HG03378 (cell line): ENCODE measurements at regions not wholly inside any gene's neighbourhood (a gene's known extent, or its start where the extent isn't known, plus 50 kb on each side); places are given as distances from the start of the nearest gene placed in this dataset.

Experiments used
- ATAC-seq: cut with Tn5 transposase; IDR thresholded peaks from one replicate; pipeline ENCODE4 v1.9.1; 2021; ENCODE audit warnings: mild to moderate bottlenecking, moderate library complexity; ENCODE audit not compliant: unreplicated experiment

GRCh38 chr1:59219916-59220315 is 77.0 kb upstream of the FGGY start:
- ATAC-seq, result no peak

- ATAC-seq, result no peak
Observed at GRCh38 chr1:59220356-59220755, 76.5 kb upstream of the FGGY start.

GRCh38 chr1:59223198-59223597 is 73.7 kb upstream of the FGGY start:
- ATAC-seq, result no peak

DNA sequence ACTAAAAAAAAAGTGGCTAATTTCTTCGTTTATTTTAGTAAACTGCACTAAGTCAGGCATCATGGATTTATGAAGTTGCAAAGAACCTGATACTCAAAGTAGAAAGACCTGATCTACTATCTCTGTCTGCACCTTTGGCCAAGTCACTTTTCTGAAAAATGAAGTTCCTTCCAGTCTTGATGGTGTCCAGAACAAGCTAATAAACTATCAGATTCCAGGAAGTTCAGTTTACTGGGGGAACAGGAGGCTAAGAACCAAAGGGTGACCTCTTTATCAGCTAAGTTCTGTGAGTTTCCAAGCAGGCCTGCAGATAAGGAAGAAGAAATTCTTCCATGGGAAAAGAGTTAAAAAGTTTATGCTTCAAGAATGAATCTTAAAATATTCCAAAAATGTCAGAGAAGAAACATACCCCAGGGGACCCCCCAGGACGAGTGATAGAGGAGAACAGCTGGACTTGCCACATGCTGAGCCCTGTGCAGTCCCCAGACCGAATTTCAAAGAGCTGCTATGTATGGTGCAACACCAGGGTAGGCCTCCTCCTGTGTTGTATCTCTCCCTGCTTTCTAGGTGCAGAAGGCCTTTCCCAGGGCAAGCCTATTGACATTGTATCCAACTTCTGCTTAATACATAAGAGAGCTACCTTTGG is 72.8 kb upstream of the FGGY start:
- no peak for ATAC-seq

DNA sequence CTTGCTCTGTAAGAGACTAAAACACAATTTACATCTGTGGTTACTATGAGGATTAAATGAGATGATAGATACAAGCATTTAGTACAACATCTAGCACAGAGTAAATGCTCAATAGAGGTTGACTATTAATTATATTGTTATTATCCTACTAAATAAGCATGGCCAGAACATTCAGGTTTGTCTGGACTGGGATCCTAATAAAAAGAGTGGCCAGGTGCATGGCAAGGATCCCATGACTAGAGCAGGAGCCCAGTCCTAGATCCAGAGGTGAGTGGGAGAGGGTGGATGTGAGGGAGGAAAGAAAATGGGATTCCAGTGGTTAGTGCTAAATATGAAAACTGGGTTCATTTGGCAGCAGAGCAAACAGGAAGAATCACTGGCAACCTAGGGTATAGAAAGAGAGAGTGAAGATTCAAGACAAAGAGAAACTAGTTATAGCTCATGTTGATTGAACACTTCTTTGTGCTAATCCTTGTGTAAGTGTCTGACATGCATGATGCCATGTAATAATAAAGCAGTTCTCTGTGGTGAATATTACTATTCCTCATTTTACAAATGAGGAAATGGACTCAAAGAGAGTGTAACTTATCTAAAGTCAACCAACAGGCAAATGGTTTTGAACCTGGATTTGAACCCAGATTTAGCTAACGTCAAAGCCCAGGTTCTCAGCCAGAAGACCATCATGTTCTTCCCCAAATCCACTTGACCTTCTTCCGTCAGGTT is 71.1 kb upstream of the FGGY start:
- ATAC-seq, result no peak

DNA sequence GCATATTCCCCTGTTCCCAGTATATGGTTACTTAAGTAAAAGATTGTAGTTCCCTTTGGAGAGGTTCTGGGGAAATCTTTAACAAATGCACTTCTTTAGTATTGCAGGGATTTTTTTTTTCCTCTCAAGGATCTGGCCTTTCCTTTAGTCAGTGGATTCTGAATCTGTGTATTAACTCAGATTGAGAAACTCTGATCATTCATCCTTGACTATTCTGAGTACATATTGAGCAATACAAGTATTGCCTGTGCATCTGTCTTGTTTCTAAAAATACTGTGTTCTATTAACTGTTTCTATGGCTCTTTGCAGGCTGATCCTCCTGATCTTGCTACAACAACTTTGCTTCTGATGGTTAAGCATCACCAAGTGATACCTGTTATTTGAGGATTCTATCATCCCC is 67.8 kb upstream of the FGGY start:
- ATAC-seq, result no peak

DNA sequence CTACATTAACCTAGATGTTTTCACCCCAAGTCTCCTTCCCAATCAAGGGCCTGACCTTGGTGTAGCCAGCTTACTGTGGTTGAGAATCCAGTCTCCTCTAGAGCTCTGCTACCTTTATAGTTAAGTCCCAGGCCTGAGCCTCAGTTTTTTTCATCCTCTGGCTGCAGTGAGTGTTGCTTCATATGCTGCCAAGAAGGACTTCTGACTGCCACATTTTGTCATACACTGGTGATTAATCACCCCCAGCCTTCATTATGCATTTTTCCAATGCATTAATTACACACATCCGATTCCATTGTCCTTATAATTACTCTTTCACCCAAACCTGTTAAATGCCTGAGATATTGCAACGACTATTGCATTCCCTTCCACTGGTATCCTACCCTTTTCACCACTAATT is 66.3 kb upstream of the FGGY start:
- ATAC-seq, result no peak

- ATAC-seq, result no peak
Observed at GRCh38 chr1:59232216-59232615, 64.7 kb upstream of the FGGY start.

- no peak for ATAC-seq
Observed at GRCh38 chr1:59233444-59233843, 63.5 kb upstream of the FGGY start.

- no peak for ATAC-seq
Observed at GRCh38 chr1:59236721-59237545, 60.0 kb upstream of the FGGY start.

GRCh38 chr1:59237900-59238299 is 59.0 kb upstream of the FGGY start:
- ATAC-seq, result no peak

GRCh38 chr1:59238333-59238934 is 58.5 kb upstream of the FGGY start:
- ATAC-seq, result no peak

DNA sequence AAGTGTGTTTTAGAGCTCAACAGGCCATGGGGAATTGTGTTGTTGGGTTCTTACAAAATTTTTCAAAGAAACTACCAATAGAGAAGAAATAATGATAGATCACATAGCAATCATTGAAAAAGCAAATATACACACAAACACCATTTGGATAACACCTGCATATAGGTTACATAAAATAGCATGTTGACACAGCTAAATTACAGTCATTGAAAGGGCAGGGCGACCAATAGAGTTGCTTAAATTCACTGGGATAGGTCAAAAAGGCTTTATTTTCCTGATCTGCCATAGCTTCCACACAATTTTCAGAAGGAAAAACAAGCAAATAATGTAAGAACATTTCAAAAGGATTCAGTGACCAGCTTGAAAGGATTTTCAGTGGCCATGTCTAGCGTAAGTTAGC is 57.9 kb upstream of the FGGY start:
- ATAC-seq, result no peak

DNA sequence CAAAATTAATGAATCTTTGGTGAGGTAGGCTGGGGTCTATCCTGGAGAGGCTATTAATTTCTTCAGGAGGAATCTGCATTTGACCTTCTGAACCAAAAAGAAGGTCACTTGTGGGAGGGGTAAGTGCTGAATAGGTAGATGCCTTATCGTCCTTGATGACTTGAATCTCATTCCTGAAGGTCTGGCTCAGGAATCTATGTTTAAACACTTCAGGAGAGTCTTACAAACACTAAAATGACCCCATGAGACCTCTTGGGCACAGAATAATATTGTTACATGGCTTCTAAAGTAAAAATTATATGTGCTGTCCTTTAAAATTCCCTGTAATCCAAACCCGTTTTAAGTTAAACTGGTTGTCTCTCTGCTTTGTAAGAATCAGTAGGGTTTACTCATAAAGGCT is 55.0 kb upstream of the FGGY start:
- no peak for ATAC-seq

DNA sequence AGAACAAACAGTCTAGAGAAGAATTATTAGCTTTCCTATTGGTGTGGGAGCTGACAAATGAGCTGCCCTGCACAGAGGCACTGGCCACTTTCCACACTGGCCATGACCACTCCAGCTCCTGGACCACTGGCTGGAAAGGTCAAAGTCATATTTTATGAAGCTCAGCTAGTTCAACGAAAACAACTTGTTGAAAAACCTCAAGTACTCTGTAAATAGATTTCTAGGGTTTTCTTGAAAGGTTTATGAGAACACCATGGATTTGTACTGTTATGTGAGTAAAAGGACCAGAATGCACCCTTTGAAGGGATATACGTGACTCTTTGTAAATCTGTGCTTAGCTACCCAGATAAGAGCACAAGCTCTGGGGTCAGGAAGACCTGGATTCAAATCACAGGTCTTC is 54.5 kb upstream of the FGGY start:
- ATAC-seq, result no peak

DNA sequence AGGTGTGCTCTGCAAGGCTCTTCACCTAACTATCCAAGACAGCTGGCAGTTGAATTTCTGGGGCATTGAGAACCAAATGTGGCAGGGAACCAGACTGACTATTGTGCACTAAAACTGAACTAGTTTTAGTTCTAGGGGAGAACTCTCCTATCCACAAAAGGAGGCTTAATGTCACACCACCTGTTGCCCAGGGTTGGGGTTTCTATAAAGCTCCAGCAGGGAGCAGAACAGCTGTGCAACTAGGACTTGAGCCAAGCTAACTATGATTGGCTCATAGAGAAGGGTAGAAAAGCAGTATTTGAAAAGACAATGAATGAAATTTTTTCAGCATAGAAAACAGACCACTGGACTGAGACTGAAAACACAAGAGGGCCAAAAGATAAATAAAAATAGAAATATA is 53.3 kb upstream of the FGGY start:
- ATAC-seq, result no peak

GRCh38 chr1:59243978-59244377 is 52.9 kb upstream of the FGGY start:
- ATAC-seq, result no peak

GRCh38 chr1:59244891-59245290 is 52.0 kb upstream of the FGGY start:
- ATAC-seq, result no peak
